ENCODE measurements at regions not wholly inside any gene's neighbourhood (a gene's known extent, or its start where the extent isn't known, plus 50 kb on each side); places are given as distances from the start of the nearest gene placed in this dataset.

DNA sequence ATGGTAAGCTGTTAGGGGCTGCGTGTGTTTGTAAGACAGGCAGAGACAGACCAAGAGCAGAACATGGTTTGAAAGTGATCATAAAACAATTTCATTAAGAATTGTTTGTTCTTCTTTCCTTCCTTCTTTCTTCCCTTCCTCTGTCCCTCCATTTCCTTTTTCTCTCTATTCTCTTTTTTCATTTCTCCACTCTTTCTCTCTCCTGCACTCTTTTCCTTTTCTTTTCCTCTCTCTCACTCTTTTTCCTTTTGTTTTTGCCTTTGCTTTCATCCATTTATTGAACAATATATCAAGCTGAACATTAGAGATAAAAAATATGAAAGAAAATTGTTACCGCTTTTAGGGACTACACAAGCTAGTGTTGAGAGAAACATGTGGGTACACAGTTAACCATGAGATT, 62.2 kb upstream of the GOLIM4 start:
- TF ChIP-seq POLR2A (IDR thresholded peaks at IDR 0.05; ENCODE audit: low read depth, low read length) (no peak), POLR2AphosphoS5 (IDR thresholded peaks at IDR 0.05; ENCODE audit: low read depth, low read length) (no peak)
